Left lung (tissue), 4 donors: ENCODE measurements at regions not wholly inside any gene's neighbourhood (a gene's known extent, or its start where the extent isn't known, plus 50 kb on each side); places are given as distances from the start of the nearest gene placed in this dataset.

ENCODE experiments used
- ATAC-seq: fragments of 200-7000 bp; cut with Tn5 transposase; one replicate; pipeline ENCODE4 v1.9.1; 2020; ENCODE audit warnings: moderate library complexity
- DNase-seq, 4 donors: peaks; one replicate each; pipeline ENCODE4 v3.0.0-alpha.2; 2013 to 2020
- H3K27ac ChIP-seq, 2 donors: fragments of 200-600 bp; sonication (generic) in 1 of 2; one replicate each; pipeline versions ENCODE4 v1.5.0 to v1.8.0; 2020 to 2021
- H3K27me3 ChIP-seq, 2 donors: fragments of 200-600 bp; sonication (generic) in 1 of 2; one replicate each; pipeline versions ENCODE4 v1.5.0 to v1.8.0; 2020 to 2021
- H3K36me3 ChIP-seq, 2 donors: fragments of 200-600 bp; sonication (generic) in 1 of 2; one replicate each; pipeline versions ENCODE4 v1.5.0 to v1.8.0; 2020 to 2021
- H3K4me1 ChIP-seq, 2 donors: fragments of 200-600 bp; one replicate each; pipeline ENCODE4 v1.8.0; 2021
- H3K4me3 ChIP-seq, 2 donors: fragments of 200-600 bp; sonication (generic) in 1 of 2; one replicate each; pipeline versions ENCODE4 v1.5.0 to v1.8.0; 2020 to 2021; ENCODE audit warnings: mild to moderate bottlenecking in 1 of 2
- H3K9me3 ChIP-seq, 2 donors: fragments of 200-600 bp; sonication (generic) in 1 of 2; one replicate each; pipeline versions ENCODE4 v1.5.0 to v1.8.0; 2020 to 2021
- CTCF ChIP-seq, 2 donors: fragments of 200-600 bp; sonication (generic) in 1 of 2; IDR thresholded peaks; one replicate each; pipeline versions ENCODE4 v1.5.0 to v1.8.0; 2021; ENCODE audit warnings: antibody characterized with exemption in 2 of 2
- intact Hi-C, 2 donors: fragments of 100-400 bp; cut with DNase I; formaldehyde crosslinking; loops; one replicate each; pipeline versions ENCODE4 v1.11.2 to v1.14.2; 2022
- donor health status: DM: no; HTN: yes; CAD: no.
- donor health status: DM: no; HTN: no; CAD: no.

DNA sequence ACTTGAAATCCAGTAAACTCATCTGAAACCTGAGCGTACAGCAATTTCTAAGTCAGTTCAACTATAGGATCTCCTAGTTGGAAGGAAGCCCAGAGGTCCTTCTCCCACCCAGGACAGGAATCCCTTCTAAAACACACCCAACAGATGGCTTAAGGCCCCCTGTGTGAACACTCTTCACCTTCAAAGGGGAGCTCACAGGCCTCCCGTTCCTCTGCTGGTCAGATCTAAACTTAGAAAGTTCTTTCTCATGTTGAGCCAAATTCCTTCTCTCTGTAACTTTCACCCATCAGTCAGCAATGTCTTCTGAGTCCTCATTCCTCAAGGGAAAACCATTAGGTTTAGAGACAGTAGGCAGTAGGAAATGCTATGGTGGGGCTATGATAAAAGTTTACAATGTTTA is 355.2 kb downstream of the PCNX1 start:
- Histone ChIP-seq H3K27me3 (no peaks in the 10 kb centered on the region), H3K9me3 (peaks cover 0 to 24% of the 10 kb centered on the region in 2 donors), H3K27ac (no peak overlapping the region), H3K4me1 (peaks cover 0 to 4% of the 10 kb centered on the region in 2 donors), H3K36me3 (no peaks in the 10 kb centered on the region), H3K4me3 (no peak overlapping the region)
- ATAC-seq: no peak
- intact Hi-C loops: no loop called here
- no peak for TF ChIP-seq CTCF (IDR thresholded peaks at IDR 0.05)
- no peak for DNase-seq

GRCh38 chr14:71264260-71264659 is 357.0 kb downstream of the PCNX1 start:
- no peak for TF ChIP-seq CTCF (IDR thresholded peaks at IDR 0.05)
- Histone ChIP-seq H3K4me3 (no peak overlapping the region), H3K4me1 (peaks cover 0 to 4% of the 10 kb centered on the region in 2 donors), H3K9me3 (peaks cover 0 to 6% of the 10 kb centered on the region in 2 donors), H3K36me3 (no peaks in the 10 kb centered on the region), H3K27me3 (no peaks in the 10 kb centered on the region), H3K27ac (no peak overlapping the region)
- intact Hi-C loops: no loop called here
- ATAC-seq: no peak
- no peak for DNase-seq

GRCh38 chr14:71267007-71267513 is 359.8 kb downstream of the PCNX1 start:
- ATAC-seq: peak; percentile 69
- intact Hi-C loops: no loop called here
- Histone ChIP-seq H3K4me3 (no peak overlapping the region), H3K36me3 (no peaks in the 10 kb centered on the region), H3K4me1 (peaks cover 0 to 4% of the 10 kb centered on the region in 2 donors), H3K9me3 (no peaks in the 10 kb centered on the region), H3K27ac (no peak overlapping the region), H3K27me3 (no peaks in the 10 kb centered on the region)
- no peak for DNase-seq
- no peak for TF ChIP-seq CTCF (IDR thresholded peaks at IDR 0.05)

DNA sequence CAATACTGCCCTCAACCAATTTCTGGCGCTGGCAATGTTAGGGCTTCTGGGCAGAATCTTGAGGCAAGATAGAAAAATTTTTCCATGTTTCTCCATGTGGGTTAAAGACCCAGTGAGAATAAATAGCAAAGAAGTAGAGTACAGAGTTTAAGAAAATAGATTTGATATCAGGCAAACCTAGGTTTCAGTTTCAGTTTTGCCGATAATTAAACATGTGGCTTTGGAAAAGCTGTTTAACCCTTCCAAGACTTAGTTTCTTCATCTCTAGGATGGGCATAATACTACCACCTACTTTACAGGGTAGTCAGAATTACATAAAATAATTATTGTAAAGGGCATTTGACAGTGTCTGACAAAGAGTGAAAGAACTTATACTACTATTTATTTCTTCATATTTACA is 360.4 kb downstream of the PCNX1 start:
- intact Hi-C loops: no loop called here
- H3K27me3 ChIP-seq: no peaks in the 10 kb centered on the region

DNA sequence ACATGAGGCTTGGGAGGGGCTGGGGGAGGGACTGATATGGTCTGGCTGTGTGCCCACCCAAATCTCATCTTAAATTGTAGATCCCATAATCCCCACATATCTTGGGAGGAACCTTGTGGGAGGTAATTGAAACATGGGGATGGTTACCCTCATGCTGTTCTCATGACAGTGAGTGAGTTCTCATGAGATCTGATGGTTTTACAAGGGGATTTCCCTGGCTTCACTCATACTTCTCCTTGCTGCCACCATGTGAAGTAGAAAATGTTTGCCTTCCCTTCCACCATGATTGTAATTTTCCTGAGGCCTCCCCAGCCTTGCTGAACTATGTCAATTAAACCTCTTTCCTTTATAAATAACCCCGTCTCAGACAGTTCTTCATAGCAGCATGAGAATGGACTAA is 362.9 kb downstream of the PCNX1 start:
- ATAC-seq (no peak), DNase-seq (no peak)
- no peaks in the 10 kb centered on the region for H3K27me3 ChIP-seq
- intact Hi-C loops: no loop called here
- H3K4me3 ChIP-seq: no peak overlapping the region
- H3K36me3 ChIP-seq: no peaks in the 10 kb centered on the region
- H3K9me3 ChIP-seq: no peaks in the 10 kb centered on the region
- peaks cover 0 to 4% of the 10 kb centered on the region in 2 donors for H3K4me1 ChIP-seq
- no peak for TF ChIP-seq CTCF (IDR thresholded peaks at IDR 0.05)
- H3K27ac ChIP-seq: no peak overlapping the region

More for the DNA sequence above, 360.4 kb downstream of the PCNX1 start:
- Histone ChIP-seq H3K4me1 (peaks cover 0 to 4% of the 10 kb centered on the region in 2 donors), H3K27ac (no peak overlapping the region), H3K36me3 (no peaks in the 10 kb centered on the region), H3K4me3 (no peak overlapping the region), H3K9me3 (no peaks in the 10 kb centered on the region)
- ATAC-seq (peak; percentile 52), DNase-seq (no peak)
- TF ChIP-seq CTCF (IDR thresholded peaks at IDR 0.05): no peak
